Effector CD4-positive, alpha-beta T cell (primary cell): ENCODE measurements at regions not wholly inside any gene's neighbourhood (a gene's known extent, or its start where the extent isn't known, plus 50 kb on each side); places are given as distances from the start of the nearest gene placed in this dataset.

Experiments
- DNase-seq: peaks from one replicate; pipeline ENCODE4 v3.0.0-alpha.2; 2020

DNA sequence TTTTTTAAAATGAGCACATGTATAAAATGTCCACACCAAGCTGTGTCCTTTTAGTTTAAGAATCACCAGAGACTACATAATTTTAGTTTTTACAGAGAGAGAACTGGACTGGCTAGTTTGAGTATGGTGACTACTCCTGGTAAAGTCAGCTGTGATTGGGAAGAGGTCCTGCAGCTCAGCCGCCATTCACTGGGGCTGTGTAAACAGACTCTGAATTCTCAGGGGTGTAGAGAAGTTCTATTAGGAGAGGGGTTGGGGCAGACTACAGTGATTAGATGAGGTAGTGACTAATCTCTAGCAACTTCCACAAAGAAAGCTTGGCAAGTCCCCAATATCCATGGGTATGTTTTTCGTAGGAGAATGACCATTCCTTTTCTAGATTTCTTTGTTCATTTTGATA is 341.2 kb upstream of the MAP3K7 start:
- DNase-seq: no peak

DNA sequence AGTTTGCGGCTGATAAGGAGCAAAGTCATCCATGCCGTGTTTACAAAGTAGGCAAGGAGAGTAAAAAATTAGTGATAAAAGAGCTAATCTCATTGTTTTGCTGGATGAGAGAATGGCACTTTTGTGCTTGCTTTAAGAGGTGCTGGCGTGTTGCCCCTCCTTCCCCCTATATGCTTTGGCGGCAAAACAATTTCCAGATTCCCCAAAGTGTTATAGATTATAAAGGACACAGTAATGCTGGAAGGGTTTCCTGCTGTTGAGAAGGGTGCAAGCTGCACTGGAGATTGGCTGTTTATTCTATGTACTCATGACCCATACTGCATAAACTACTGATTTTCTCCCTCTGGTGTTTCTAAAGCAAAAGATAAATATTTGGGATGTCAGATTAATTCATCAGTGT is 338.9 kb upstream of the MAP3K7 start:
- no peak for DNase-seq

DNA sequence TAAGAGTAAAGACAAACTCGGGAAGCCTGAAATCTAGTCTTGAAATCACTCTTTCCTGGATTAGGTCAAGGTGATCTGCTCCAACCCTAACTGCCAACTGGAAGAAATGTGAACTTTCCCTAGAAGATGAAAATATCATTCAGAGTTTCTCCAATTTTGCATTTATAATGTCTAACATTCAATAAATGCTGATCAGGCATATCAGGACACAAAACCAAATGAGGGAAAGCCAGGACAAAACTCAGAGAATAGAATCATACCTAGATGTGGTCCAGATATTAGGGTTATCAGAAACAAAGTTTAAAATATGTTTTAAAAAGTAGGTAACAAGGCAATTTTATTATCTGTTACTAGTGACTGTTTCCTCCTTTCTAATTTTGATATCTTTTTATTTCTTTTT is 335.5 kb upstream of the MAP3K7 start:
- DNase-seq: no peak

DNA sequence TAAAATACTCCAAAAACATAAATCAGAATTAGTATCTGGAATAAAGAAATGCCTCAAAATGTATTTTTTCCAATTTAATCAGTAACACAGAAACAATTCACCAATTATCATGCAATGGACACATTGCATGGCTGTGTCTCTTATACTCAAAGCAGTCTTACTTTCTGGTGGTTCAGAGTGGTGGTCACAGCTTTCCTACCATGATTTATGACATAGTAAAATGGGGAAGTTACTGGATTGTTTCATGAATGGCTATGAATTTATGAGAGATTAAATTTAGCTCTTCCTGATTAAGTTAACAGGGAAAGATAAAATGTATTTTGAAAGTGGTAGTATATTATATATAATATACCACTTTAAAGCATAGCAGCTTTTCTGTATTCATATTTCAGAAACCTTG is 331.5 kb upstream of the MAP3K7 start:
- no peak for DNase-seq

DNA sequence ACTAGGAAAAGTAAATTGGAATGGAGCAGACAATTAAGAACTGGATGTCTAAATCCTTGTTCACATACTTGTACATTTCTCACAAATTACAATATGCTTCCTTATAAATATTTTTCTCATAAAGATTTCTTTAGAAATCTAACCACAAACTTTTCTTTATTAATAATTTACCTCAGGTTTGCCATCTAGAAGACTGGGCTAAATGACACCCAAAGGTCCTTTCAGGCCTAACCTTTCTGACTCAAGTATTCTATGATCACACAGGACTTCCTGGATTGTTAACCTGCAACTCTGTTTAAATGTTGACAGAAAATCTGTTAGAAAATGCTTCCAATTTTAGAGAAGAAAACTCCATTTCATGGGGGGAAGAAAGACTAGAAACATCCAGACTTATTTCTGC is 330.5 kb upstream of the MAP3K7 start:
- DNase-seq: no peak

DNA sequence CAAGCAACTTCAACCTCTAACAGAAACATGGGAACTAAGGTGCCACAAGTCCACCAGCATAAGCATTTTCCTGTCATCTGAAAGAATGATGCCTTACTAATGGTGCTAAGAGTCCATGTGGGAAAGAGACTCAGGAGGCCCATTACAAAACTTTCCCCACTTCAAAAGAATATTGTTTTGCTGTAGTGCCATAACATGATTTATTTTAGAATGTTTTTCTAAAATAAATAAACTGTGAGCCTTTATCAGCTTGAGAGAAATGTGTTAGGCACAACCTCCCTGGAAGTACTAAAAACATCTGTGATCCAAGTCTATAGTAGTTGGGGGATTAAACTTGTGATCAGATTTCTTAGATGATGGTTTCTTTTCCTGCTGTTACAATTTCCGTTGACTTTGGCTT is 330.1 kb upstream of the MAP3K7 start:
- no peak for DNase-seq

DNA sequence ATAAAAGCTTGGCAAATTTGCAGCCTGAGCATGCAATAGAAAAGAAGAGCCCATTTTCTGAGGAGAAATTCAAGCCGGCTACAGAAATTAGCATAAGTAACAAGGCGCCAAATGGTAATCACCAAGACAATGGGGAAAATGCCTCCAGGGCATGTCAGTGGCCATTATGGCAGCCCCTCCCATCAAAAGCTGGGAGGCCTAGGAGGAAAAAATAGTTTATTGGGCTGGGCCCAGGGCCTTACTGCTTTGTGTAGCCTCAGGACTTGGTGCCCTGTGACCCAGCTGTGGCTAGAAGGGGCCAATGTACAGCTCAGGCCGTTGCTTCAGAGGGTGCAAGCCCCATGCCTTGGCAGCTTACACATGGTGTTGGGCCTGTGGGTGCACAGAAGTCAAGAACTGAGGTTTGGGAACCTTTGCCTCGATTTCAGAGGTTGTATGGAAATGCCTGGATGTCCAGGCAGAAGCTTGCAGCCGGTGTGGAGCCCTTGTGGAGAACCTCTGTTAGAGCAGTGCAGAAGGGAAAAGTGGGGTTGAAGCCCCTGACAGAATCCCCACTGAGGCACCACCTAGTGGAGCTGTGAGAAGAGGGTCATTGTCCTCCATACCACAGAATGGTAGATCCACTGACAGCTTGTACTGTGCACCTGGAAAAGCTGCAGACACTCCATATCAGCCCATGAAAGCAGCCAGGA is 328.5 kb upstream of the MAP3K7 start:
- DNase-seq: no peak

DNA sequence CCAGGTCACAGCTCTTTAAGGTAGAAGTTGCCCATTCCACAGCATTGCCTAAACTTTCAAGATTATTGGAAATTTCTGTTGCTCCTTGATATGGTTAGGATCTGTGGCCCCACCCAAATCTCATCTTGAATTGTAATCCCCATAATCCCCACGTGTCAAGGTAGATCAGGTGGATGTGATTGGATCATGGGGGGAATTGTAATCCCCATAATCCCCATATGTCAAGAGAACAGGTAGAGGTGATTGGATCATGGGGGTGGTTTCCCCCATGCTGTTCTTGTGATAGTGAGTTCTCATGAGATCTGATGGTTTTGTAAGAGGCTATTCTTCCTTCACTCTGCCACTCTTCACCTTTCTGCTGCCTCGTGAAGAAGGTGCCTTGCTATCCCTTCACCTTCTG is 327.4 kb upstream of the MAP3K7 start:
- DNase-seq: no peak

DNA sequence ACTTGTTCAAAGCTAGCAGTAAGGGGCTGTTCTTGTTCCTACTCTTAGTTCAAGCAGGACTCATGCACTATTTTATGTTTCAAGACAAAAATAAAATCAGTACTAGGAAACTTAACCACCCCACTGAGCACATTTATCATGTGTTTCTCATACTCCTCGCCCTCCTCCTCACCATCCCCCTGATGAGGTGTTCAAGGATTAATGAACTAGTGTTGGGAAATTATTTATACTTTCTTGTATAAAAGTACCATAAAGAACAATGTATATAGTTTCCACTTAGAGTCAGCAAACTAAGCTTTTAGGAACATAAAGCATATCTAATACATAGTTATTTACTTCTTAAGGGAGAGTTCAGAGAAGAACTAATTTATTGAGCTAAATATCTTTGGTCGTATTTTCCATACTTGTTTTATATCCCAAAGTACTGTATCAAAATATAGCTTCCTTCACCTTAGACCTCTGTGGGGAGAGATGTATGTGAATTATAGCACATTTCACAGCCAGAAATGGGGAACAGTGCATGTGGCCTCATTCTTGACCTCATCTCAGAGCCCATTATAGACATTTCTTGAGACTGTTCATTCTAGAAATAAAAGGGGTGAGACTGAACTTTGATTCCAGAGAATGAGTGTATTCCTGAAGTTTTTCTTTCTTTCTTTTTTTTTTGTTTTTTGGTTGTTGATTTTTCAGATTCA is 326.5 kb upstream of the MAP3K7 start:
- no peak for DNase-seq

DNA sequence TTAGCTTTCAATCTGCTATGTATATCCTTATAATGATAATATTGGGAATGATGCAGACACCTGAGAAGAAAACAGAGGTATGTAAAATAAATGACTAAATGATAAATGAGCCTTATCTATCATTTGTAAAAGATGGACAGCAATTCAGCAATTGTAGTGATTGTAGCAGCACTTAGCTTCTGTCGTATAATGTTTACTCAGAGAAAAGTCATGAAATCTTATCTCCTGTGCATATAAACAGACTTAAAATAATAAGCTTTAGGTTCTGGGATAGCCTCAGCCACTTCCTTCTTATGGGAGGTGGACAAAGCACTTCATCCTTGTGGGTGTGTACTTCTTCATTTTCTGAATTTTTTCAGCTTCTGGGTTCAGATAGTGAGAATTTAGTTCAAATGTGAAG is 324.8 kb upstream of the MAP3K7 start:
- DNase-seq: no peak

DNA sequence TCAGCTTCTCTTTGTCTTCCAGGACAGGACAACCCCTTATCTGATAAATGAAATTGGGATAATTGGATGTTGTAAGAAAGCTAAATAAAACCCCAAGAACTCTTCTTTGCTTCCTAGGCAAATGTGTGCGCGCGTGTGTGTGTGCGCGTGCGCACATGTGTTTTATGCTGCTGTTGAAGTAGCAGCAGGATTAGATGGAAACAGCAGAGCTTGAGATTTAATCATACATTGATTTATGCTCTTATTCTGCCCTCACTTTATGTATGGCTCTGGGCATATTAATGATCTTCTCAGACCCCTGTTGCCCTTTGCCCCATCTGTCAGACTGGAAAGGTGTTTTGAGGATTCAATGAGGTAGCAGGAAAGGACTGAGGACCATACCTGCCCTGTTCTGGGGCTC is 324.0 kb upstream of the MAP3K7 start:
- no peak for DNase-seq

DNA sequence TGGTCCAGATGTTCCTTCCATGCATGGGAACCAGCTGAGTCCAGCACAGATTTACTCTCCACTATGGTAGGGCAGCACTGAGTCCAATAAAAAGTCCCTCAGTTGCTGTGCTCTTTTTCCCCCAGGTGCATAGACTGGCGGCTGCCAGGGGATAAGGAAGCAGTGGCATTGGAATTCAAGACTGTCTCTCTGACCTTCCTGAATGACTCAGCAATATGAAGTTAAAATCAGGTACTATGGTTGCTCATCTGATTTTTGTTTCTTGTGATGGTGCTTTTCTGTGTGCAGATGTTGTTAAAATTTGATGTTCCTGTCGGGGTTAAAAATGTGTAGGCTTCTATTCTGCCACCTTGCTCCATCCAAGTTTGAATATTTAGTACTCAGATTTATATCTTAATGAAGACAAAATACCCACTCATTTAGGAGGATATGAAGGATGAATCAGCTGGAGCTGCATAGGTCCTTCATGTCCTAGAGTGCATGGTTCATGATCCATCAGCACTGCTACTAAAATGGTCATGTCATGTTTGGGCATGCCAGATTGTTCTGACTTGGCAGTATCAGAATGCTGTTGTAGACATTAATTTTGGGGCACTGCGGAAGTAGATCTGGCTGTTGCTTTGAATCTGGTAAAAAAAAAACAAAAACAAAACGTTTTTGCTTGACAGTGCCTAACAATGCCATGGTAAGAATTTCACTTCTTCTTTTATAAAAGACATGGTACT is 321.2 kb upstream of the MAP3K7 start:
- DNase-seq: no peak

DNA sequence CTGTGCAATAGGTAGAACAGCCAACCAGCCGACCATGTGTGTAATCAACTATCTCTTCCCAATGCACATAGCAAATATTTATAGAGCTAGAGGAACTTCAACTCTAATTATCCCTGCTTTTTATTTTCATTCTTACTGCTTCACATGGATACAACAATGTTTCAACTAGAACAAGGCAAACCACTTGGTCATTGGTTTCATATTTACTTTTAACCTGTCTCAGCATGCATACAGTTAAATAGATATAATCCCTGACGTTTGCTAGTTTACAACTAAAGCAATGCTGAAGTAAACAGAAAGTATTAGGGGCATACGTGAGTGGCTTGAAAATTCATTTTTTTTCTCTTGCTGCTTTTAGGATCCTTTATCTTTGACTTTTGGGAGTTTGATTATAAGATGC is 318.5 kb upstream of the MAP3K7 start:
- DNase-seq: no peak

DNA sequence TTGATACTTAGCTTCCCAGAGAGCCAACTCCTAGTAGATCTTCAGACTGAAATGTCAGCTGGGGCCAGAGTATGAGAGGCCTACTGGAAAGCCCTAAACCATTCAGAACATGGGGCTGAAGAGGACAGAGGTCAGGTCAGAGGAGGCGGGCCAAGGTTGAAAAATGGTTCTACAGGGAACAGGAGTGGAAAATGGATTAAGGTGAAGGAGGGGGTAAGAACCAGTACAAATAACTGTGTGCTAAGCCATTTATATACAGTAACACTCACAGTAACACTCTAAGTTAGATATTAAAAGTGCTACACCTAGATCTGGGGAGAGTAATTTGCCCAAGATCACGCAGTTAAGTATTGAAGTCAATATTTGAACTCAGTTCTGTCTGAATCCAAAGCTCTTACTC is 313.2 kb upstream of the MAP3K7 start:
- DNase-seq: no peak

DNA sequence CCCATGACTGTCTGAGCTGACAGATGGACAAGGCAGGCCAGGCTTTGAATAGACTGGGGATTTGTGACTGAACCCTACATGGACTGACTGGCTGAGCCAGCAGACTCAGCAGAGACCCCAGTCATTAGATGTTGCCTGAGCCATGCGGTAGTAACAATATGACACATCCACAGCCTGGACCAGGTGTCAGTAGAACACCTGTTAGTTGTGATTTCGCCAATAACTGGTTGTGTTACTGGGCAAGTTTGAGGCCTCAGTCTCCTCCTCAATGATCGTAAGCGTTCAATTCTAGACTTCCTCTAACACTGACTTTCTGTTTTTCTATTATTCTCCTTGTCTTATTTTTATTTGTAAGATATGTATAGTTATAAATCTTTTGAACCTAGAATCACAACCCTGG is 311.9 kb upstream of the MAP3K7 start:
- DNase-seq: no peak

DNA sequence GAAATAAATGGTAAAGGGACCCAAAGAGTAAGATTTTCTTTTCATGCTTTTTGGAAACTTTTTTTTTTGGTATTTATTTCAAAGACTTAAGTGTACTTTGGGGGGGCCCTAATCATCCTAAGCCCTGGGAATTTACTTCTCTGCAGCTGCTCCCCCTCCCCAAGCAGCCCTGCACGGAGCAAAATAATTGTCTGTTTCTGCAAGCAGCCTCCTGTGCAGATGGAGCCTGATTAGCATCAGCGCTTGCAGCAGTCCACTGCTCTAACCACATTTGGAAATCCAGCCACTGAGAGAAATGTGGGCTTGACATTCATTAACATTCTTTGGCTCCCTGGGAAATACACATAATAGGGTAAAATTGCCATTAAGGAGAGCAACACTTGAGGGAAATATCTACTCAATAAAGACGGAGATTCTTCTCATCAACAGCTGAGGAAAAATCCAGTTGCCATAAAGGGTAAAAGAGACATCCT is 309.2 kb upstream of the MAP3K7 start:
- DNase-seq: no peak

DNA sequence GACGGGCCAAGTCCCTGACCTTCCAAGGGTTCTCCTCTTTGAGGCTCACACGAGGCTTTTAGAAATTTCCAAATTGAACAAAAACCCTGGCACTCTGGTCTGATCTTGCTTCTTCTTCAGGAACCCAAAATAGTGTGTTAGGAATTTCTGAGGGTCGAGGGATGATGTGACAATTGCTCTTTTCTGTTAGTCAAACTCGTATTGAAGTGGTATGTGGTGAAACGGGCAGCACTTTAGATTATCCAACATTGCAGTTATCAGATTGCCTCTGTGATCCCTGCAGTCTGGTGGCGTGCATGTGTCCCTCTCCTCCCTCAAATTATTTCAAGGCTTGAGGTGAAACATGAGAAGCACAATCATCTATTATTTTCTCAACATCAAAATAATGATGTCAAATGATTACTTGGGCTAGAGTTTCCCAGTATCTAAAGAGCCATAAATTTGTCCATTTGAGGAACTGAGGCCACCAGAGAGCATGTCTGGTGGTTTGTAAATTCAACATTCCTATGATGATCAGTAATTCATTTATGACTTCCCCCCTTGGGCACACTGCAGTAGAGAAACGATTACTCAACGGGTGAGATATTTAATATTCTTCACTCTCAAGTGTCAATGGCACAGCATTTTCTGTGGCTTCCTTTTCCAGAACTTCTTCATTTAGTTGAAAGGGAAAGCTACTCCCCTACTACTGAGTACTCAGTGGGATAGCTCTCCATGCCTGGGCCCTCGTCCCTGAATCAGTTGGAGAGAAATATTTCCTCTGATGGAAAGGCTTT is 308.6 kb upstream of the MAP3K7 start:
- no peak for DNase-seq

DNA sequence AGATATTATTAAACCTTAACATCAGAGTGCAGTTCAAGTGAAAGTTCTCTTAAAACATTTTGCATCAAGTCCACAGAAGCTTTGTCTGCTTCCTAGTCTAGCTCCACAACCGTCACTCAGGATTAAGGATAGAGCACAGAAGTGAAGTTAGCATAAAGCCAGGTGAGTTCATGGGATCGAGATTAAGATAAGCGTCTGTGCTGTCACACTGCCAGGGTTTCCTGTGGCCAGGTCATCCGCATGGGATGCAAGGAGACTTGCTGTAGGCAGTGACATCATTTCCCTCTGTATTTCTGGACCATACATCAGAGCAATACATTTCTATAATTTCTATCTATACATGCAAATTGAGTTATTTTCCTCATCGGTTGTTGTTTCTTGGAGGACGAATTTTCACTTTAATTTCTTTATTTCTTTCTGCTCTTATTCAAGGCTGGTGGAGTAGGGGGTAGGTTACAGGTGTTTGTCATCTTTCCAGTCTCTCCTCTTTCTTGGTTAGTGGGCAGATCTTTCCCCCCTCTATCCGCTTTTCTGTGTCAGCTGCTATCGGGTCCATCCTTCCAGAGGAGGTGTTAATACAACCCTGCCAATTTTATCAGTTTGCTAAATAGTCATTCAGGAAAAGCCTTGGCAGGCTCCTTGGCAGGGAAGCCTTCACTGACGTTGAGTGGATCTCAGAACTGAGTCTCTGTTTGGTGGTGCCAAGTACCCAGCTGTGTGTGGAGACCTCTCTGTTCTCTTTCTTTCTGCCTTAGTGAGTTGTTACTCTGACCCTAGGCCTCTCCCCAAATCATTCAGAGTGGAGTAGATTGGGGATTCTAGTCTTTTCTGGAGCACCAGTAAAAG is 307.6 kb upstream of the MAP3K7 start:
- DNase-seq: no peak

DNA sequence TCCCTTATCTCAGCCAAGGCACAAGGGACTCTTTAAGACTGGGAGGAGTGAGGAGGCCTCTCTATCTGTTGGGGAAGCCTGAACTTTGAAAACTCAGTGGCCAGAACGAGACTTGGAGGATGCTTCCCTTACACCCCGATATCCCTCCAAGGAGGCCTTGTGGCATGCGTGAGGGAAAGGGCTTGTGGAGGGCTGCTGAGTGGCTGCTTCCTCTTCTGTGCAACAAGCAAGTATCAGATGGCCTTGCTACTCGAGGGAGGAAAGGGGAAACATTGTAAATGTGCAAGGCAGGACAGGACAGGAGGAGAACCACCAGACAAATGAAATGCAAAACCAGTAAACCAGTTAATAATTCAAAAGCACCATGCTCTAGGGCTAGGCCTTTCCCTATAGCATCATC is 306.5 kb upstream of the MAP3K7 start:
- DNase-seq: no peak

DNA sequence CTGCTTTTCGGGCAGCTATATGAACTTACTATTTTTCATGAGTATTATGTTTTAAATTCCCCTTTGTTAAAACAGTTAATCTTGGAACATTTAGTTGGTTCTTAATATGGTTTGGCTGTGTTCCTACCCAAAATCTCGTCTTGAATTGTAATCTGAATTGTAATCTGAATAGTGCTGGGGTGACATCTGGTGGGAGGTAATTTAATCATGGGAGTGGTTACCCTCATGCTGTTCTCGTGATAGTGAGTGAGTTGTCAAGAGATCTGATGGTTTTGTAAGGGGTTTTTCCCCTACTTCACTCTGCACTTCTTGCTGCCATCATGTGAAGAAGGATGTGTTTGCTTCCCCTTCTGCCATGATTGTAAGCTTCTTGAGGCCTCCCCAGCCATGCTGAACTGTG is 305.4 kb upstream of the MAP3K7 start:
- no peak for DNase-seq

DNA sequence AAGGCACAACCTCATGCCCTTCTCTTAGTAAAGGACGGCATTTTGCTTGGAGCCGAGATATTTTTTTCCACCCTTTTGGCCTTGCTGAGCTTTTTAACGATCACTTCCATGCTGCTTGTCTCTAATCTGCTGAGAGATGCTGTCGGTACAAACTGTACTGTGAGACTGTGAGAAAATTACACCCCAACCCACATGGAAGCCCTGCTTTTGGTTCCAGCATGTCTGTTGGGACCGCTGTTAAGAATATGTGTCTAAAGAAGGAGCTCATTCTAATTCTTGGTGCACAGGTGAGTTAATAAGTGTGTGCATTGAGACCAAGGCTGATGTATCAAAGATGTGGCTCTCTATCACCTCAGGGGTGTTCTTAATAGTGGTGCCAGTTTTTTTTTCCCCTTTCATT is 304.5 kb upstream of the MAP3K7 start:
- no peak for DNase-seq

DNA sequence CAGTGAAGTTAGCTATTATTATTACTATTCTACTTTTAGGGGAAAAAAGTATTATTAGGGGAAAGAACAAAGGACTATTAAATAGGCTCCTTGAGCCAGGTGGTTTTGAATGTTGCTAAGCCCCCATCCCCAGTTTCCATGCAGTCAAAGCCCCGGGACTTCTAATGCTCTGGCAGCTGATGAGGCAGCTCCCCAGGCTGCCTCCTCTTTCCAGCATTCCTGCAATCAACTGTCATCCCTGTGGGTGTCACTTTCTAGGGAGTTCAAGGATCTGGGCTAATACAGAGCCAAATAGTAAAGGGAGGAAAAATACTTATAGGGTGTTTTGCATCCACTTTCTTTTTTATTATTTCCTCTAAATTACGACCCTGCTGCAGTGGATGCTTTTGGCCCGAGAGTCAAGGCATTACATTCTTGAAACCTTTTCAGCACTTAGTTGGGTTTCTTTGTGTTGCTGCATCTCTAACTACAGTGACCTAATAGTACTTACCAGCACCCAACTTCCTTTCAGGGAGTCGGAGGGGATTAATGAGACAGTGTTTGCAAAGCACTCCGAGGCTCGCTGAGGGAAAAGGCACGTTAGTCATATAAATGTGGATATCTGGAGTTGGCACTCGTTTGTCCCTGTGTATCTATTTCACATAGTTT is 303.9 kb upstream of the MAP3K7 start:
- no peak for DNase-seq
